Memory B cell (primary cell): ENCODE measurements at regions not wholly inside any gene's neighbourhood (a gene's known extent, or its start where the extent isn't known, plus 50 kb on each side); places are given as distances from the start of the nearest gene placed in this dataset.
A peak's percentile ranks its signal among the peaks of the same experiment; 100 is the strongest.
"Not testable (repeated sequence)": the region's sequence is repeated elsewhere in the genome, so short reads cannot be mapped to it uniquely, and the experiment has no call there.

Experiments used
- ATAC-seq: fragments of 150-1000 bp; cut with Tn5 transposase; 2 replicates; pipeline ENCODE4 v1.10.0; 2021; ENCODE audit warnings: low read depth, mild to moderate bottlenecking, moderate library complexity
- DNase-seq, 2 donors: peaks; one replicate each; pipeline ENCODE4 v3.0.0; 2022; ENCODE audit warnings: low spot score in 2 of 2
- H3K27ac Mint-ChIP-seq: one replicate; pipeline ENCODE4 v1.8.0; 2022; ENCODE audit warnings: mild to moderate bottlenecking, moderate library complexity, mixed read lengths
- H3K27me3 Mint-ChIP-seq: one replicate; pipeline ENCODE4 v1.8.0; 2022; ENCODE audit warnings: mixed read lengths
- H3K36me3 Mint-ChIP-seq: one replicate; pipeline ENCODE4 v1.8.0; 2022; ENCODE audit warnings: mild to moderate bottlenecking, mixed read lengths
- H3K4me1 Mint-ChIP-seq: one replicate; pipeline ENCODE4 v1.8.0; 2022; ENCODE audit warnings: mixed read lengths
- H3K4me3 Mint-ChIP-seq: one replicate; pipeline ENCODE4 v1.8.0; 2022; ENCODE audit warnings: mild to moderate bottlenecking, moderate library complexity, mixed read lengths
- H3K9me3 Mint-ChIP-seq: one replicate; pipeline ENCODE4 v1.8.0; 2022; ENCODE audit warnings: mixed read lengths

DNA sequence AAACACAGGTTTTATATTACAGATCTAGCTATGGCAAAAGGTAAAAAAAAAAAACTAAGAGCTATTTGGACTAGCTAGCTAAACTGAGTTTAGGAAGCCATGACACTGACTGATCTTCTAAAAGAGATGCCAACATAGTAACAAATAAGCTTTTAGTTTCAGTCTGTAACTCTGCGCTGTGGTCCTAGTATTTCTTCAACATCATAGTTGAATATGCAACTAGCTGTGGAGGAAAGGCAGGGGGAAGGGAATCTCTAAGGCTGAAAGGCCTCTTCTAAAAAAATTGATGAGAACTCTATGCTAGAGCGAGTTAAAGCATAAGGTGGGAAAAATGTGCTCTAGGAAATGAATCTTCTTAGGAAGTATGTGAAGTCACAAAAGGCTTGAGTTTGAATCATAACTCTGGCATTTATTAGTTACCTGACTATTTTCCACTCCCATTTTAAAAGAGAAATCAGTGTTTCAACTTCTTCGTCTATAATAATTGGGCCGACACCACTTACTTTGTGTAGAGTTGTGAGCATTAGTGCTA lies 108.8 kb downstream of the NBPF12 start:
- H3K9me3 Mint-ChIP-seq, H3K36me3 Mint-ChIP-seq, H3K27me3 Mint-ChIP-seq, DNase-seq: not testable (repeated sequence)
- H3K27ac Mint-ChIP-seq: peak overlapping the region; percentile 76
- H3K4me1 Mint-ChIP-seq: peaks cover 31% of the 10 kb centered on the region
- ATAC-seq: peak; percentile 69
- H3K4me3 Mint-ChIP-seq: peak overlapping the region; percentile 52

DNA sequence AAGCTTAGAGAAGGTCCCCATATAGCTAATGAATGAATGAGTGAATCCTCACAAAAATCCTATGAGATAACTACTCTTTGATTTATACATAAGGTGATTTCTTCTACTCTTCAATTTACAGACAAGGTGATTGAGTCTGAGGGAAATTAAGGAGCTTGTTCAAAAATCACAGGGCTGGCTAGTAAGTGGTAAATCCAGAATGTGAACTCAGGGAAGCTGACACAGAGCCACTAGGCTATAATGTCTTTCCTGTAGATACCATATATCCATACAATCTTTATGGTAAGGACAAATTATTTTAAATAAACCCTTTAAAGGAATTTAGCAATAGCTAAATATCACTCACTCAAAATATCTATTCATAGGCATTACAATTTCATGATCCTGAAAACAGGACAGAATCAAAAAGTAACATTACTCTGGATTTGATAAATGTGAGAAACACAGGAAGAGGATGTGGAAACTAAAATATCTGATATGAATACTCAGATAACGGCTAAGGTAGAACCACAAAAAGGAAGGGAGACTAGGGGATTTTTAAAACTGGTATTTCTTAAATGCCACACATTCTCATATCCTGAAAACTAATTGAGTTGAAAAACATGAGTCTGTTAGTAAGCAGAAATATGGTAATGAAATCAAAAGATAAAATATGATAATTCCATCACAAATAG lies 108.2 kb downstream of the NBPF12 start:
- peaks cover 2% of the 10 kb centered on the region for H3K9me3 Mint-ChIP-seq
- H3K36me3 Mint-ChIP-seq: no peaks in the 10 kb centered on the region
- H3K4me3 Mint-ChIP-seq: peak overlapping the region; percentile 46
- H3K4me1 Mint-ChIP-seq: peaks cover 31% of the 10 kb centered on the region
- DNase-seq (no peak), ATAC-seq (peak; percentile 83)
- H3K27me3 Mint-ChIP-seq: no peaks in the 10 kb centered on the region
- H3K27ac Mint-ChIP-seq: peak overlapping the region; percentile 76
